Chondrocyte (in vitro differentiated cells): ENCODE measurements at regions not wholly inside any gene's neighbourhood (a gene's known extent, or its start where the extent isn't known, plus 50 kb on each side); places are given as distances from the start of the nearest gene placed in this dataset.

ENCODE experiments used
- DNase-seq: peaks from one replicate; pipeline ENCODE4 v3.0.0; 2021; ENCODE audit warnings: mixed read lengths, low spot score
- H3K27ac Mint-ChIP-seq: one replicate; pipeline ENCODE4 v1.8.0; 2021; ENCODE audit warnings: mild to moderate bottlenecking, moderate library complexity, mixed read lengths; ENCODE audit not compliant: unreplicated experiment
- H3K27me3 Mint-ChIP-seq: 2 replicates; pipeline ENCODE4 v1.8.0; 2021; ENCODE audit warnings: low read depth, mixed read lengths
- H3K36me3 Mint-ChIP-seq: 2 replicates; pipeline ENCODE4 v1.8.0; 2021; ENCODE audit warnings: low read depth, mixed read lengths
- H3K4me1 Mint-ChIP-seq: 2 replicates; pipeline ENCODE4 v1.8.0; 2021; ENCODE audit warnings: low read depth, mild to moderate bottlenecking, mixed read lengths
- H3K4me3 Mint-ChIP-seq: one replicate; pipeline ENCODE4 v1.8.0; 2021; ENCODE audit warnings: mild to moderate bottlenecking, moderate library complexity, mixed read lengths; ENCODE audit not compliant: unreplicated experiment
- H3K9me3 Mint-ChIP-seq: 2 replicates; pipeline ENCODE4 v1.8.0; 2021; ENCODE audit warnings: low read depth, mixed read lengths
- CTCF ChIP-seq: fragments of 200-600 bp; sonication (generic); IDR thresholded peaks from 2 replicates; pipeline ENCODE4 v1.5.0; 2021; ENCODE audit warnings: antibody characterized with exemption, mild to moderate bottlenecking, moderate library complexity

- Mint-ChIP-seq H3K36me3 (no peaks in the 10 kb centered on the region), H3K9me3 (no peaks in the 10 kb centered on the region), H3K27ac (no peak overlapping the region), H3K4me1 (no peaks in the 10 kb centered on the region), H3K27me3 (no peaks in the 10 kb centered on the region), H3K4me3 (no peak overlapping the region)
- no peak for DNase-seq
- TF ChIP-seq CTCF: no peak
Measured at GRCh38 chr5:106127985-106128384, 1542.8 kb downstream of the EFNA5 start.

- DNase-seq: no peak
- H3K4me3 Mint-ChIP-seq: no peak overlapping the region
- no peaks in the 10 kb centered on the region for H3K27me3 Mint-ChIP-seq
- TF ChIP-seq CTCF: peak; percentile 21
- no peak overlapping the region for H3K27ac Mint-ChIP-seq
- no peaks in the 10 kb centered on the region for H3K9me3 Mint-ChIP-seq
- no peaks in the 10 kb centered on the region for H3K36me3 Mint-ChIP-seq
- H3K4me1 Mint-ChIP-seq: no peaks in the 10 kb centered on the region
Measured at GRCh38 chr5:106127341-106127781, 1543.4 kb downstream of the EFNA5 start.

GRCh38 chr5:106121972-106122605 is 1548.6 kb downstream of the EFNA5 start:
- peak; percentile 80 for TF ChIP-seq CTCF
- Mint-ChIP-seq H3K4me1 (peaks cover 1% of the 10 kb centered on the region), H3K27ac (no peak overlapping the region), H3K36me3 (no peaks in the 10 kb centered on the region), H3K9me3 (peaks cover 7% of the 10 kb centered on the region), H3K27me3 (no peaks in the 10 kb centered on the region), H3K4me3 (no peak overlapping the region)
- no peak for DNase-seq

- Mint-ChIP-seq H3K36me3 (peaks cover 4% of the 10 kb centered on the region), H3K27me3 (no peaks in the 10 kb centered on the region), H3K9me3 (peaks cover 26% of the 10 kb centered on the region), H3K27ac (no peak overlapping the region), H3K4me1 (peaks cover 21% of the 10 kb centered on the region), H3K4me3 (no peak overlapping the region)
- no peak for DNase-seq
- no peak for TF ChIP-seq CTCF
Measured at GRCh38 chr5:106116682-106117081, 1554.1 kb downstream of the EFNA5 start.

- TF ChIP-seq CTCF: no peak
- Mint-ChIP-seq H3K9me3 (peaks cover 24% of the 10 kb centered on the region), H3K27ac (no peak overlapping the region), H3K27me3 (no peaks in the 10 kb centered on the region), H3K36me3 (peaks cover 4% of the 10 kb centered on the region), H3K4me1 (peaks cover 25% of the 10 kb centered on the region), H3K4me3 (no peak overlapping the region)
- no peak for DNase-seq
Measured at GRCh38 chr5:106113922-106114321, 1556.8 kb downstream of the EFNA5 start.
